HS-27A (cell line): ENCODE measurements at regions not wholly inside any gene's neighbourhood (a gene's known extent, or its start where the extent isn't known, plus 50 kb on each side); places are given as distances from the start of the nearest gene placed in this dataset.

Experiments
- DNase-seq: peaks from one replicate; pipeline ENCODE4 v3.0.0-alpha.2; 2012; ENCODE audit warnings: low read depth, missing footprints

GRCh38 chr4:31946456-31946855, 1226.3 kb downstream of the PCDH7 start:
- no peak for DNase-seq

- DNase-seq: no peak
Observed at GRCh38 chr4:31947101-31947500, 1226.9 kb downstream of the PCDH7 start.

GRCh38 chr4:31949045-31949444, 1228.9 kb downstream of the PCDH7 start:
- no peak for DNase-seq

GRCh38 chr4:31955346-31955745, 1235.2 kb downstream of the PCDH7 start:
- DNase-seq: no peak

GRCh38 chr4:31959972-31960371, 1239.8 kb downstream of the PCDH7 start:
- no peak for DNase-seq

GRCh38 chr4:31964685-31965084, 1244.5 kb downstream of the PCDH7 start:
- no peak for DNase-seq

GRCh38 chr4:31968842-31969241, 1248.7 kb downstream of the PCDH7 start:
- no peak for DNase-seq

- no peak for DNase-seq
Observed at GRCh38 chr4:31974490-31975002, 1254.4 kb downstream of the PCDH7 start.

GRCh38 chr4:31979988-31980387, 1259.8 kb downstream of the PCDH7 start:
- no peak for DNase-seq

- DNase-seq: no peak
Observed at GRCh38 chr4:31983246-31983645, 1263.1 kb downstream of the PCDH7 start.

GRCh38 chr4:31983677-31984076, 1263.5 kb downstream of the PCDH7 start:
- no peak for DNase-seq

GRCh38 chr4:31984872-31985271, 1264.7 kb downstream of the PCDH7 start:
- DNase-seq: no peak

- no peak for DNase-seq
Observed at GRCh38 chr4:31995943-31996901, 1276.1 kb downstream of the PCDH7 start.

GRCh38 chr4:31998807-31999206, 1278.6 kb downstream of the PCDH7 start:
- DNase-seq: no peak

GRCh38 chr4:31999848-32000247, 1279.7 kb downstream of the PCDH7 start:
- DNase-seq: no peak

- DNase-seq: no peak
Observed at GRCh38 chr4:32000846-32001488, 1280.8 kb downstream of the PCDH7 start.

GRCh38 chr4:32002037-32002747, 1282.0 kb downstream of the PCDH7 start:
- no peak for DNase-seq

- no peak for DNase-seq
Observed at GRCh38 chr4:32003548-32003947, 1283.4 kb downstream of the PCDH7 start.

- DNase-seq: no peak
Observed at GRCh38 chr4:32010221-32010620, 1290.1 kb downstream of the PCDH7 start.

GRCh38 chr4:32022071-32022470, 1301.9 kb downstream of the PCDH7 start:
- DNase-seq: no peak

GRCh38 chr4:32025851-32026459, 1305.8 kb downstream of the PCDH7 start:
- DNase-seq: no peak

- DNase-seq: no peak
Observed at GRCh38 chr4:32030406-32030805, 1310.2 kb downstream of the PCDH7 start.
